ENCODE measurements at regions not wholly inside any gene's neighbourhood (a gene's known extent, or its start where the extent isn't known, plus 50 kb on each side); places are given as distances from the start of the nearest gene placed in this dataset.

GRCh38 chr2:7976206-7976605, 705.6 kb upstream of the ID2 start:
- H3K4me3 ChIP-seq = no peak overlapping the region
- WGBS (ENCODE audit: insufficient coverage, low coverage, missing lambda C conversion rate) = 0% methylated on average over 7 of the region's 7 CpGs
- H3K9ac ChIP-seq (ENCODE audit: insufficient read depth in 1 of 2, low read depth in 2 of 2, low read length in 2 of 2) = no peak overlapping the region
- H4K20me1 ChIP-seq (replicated peaks; ENCODE audit: control insufficient read depth, insufficient read depth, low read length) = no peaks in the 10 kb centered on the region
- H3K27ac ChIP-seq (ENCODE audit: extremely low read depth, low read depth, low read length) = no peak overlapping the region
- H3K9me3 ChIP-seq (replicated peaks; ENCODE audit: control insufficient read depth, insufficient read depth, low read depth, low read length) = no peaks in the 10 kb centered on the region
- FAIRE-seq (no peak), ATAC-seq (no peak), DNase-seq (ENCODE audit: extremely low read depth in 1 of 4, low spot score in 3 of 4) (no peak)
- peaks cover 11 to 34% of the 10 kb centered on the region in 2 experiments for H3K27me3 ChIP-seq (ENCODE audit: control insufficient read depth in 2 of 2, insufficient read depth in 2 of 2, low read length in 2 of 2)
- H3K4me1 ChIP-seq (replicated peaks in 1 of 2; ENCODE audit: control insufficient read depth in 2 of 2, insufficient read depth in 2 of 2, low read length in 2 of 2) = no peaks in the 10 kb centered on the region
- BruUV-seq (replicated peaks) = no TSS peak
- H3K9me1 ChIP-seq (ENCODE audit: control insufficient read depth, insufficient read depth, low read length) = no peaks in the 10 kb centered on the region
- H2AFZ ChIP-seq (ENCODE audit: low read depth, low read length) = no peak overlapping the region
- CTCF ChIA-PET (ENCODE audit: low intra/inter-chr PET ratio) = no interaction called here
- intact Hi-C loops (cut with micrococcal nuclease) = no loop called here
- H3K79me2 ChIP-seq (ENCODE audit: control insufficient read depth, insufficient read depth, low read length) = no peaks in the 10 kb centered on the region
- in situ Hi-C loops (cut with MboI) = no loop called here
- no peaks in the 10 kb centered on the region for H3K36me3 ChIP-seq (ENCODE audit: control insufficient read depth, insufficient read depth, low read length)
- H3K4me2 ChIP-seq (ENCODE audit: insufficient read depth, low read length) = no peak overlapping the region
- POLR2A ChIA-PET = no interaction called here
- TF ChIP-seq E2F4 (CRISPR knock-in tag; IDR thresholded peaks at IDR 0.05; ENCODE audit: low read depth) (no peak), AFF1 (IDR thresholded peaks at IDR 0.05; ENCODE audit: low read depth in 1 of 2, partially characterized antibody in 2 of 2) (no peak), E4F1 (CRISPR knock-in tag; IDR thresholded peaks at IDR 0.05; ENCODE audit: borderline replicate concordance) (no peak), ZNF143 (CRISPR knock-in tag; IDR thresholded peaks at IDR 0.05) (no peak), CUX1 (CRISPR knock-in tag; IDR thresholded peaks at IDR 0.05) (no peak), ZNF174 (CRISPR knock-in tag; IDR thresholded peaks at IDR 0.05) (no peak), TFAM (CRISPR knock-in tag; conservative IDR thresholded peaks at IDR 0.05) (no peak), CCNT2 (IDR thresholded peaks at IDR 0.05; ENCODE audit: borderline replicate concordance, extremely low read depth, insufficient read length, low read depth, low read length) (no peak), TBP (optimal IDR thresholded peaks at IDR 0.05; ENCODE audit: low read depth, low read length) (no peak)

Measured in K562 (cell line).